SW 1271 (cell line): ENCODE measurements at regions not wholly inside any gene's neighbourhood (a gene's known extent, or its start where the extent isn't known, plus 50 kb on each side); places are given as distances from the start of the nearest gene placed in this dataset.
"Not testable (repeated sequence)": the region's sequence is repeated elsewhere in the genome, so short reads cannot be mapped to it uniquely, and the experiment has no call there.

Experiments
- DNase-seq, 2 experiments: peaks; one replicate each; lab custom pipeline; 2025; lab: John Stamatoyannopoulos, UW

- no peak for DNase-seq
Measured at GRCh38 chr5:120150770-120151169, 313.3 kb upstream of the PRR16 start.

GRCh38 chr5:120151181-120151580, 312.9 kb upstream of the PRR16 start:
- DNase-seq, result peak in 1 of 2 experiments; percentile 20

GRCh38 chr5:120151825-120152224, 312.3 kb upstream of the PRR16 start:
- DNase-seq, result no peak

- DNase-seq, result peak in 1 of 2 experiments; percentile 43
Measured at GRCh38 chr5:120152472-120152871, 311.6 kb upstream of the PRR16 start.

GRCh38 chr5:120152931-120153330, 311.2 kb upstream of the PRR16 start:
- no peak for DNase-seq

- DNase-seq, result no peak
Measured at GRCh38 chr5:120153551-120153950, 310.5 kb upstream of the PRR16 start.

- DNase-seq, result no peak
Measured at GRCh38 chr5:120155873-120156272, 308.2 kb upstream of the PRR16 start.

GRCh38 chr5:120158211-120158610, 305.9 kb upstream of the PRR16 start:
- no peak for DNase-seq

- DNase-seq, result no peak
Measured at GRCh38 chr5:120159155-120159554, 304.9 kb upstream of the PRR16 start.

GRCh38 chr5:120160124-120160895, 303.8 kb upstream of the PRR16 start:
- no peak for DNase-seq

- DNase-seq, result no peak
Measured at GRCh38 chr5:120162321-120162720, 301.8 kb upstream of the PRR16 start.

- no peak for DNase-seq
Measured at GRCh38 chr5:120164037-120164436, 300.1 kb upstream of the PRR16 start.

- DNase-seq, result no peak
Measured at GRCh38 chr5:120164986-120165385, 299.1 kb upstream of the PRR16 start.

GRCh38 chr5:120173125-120173524, 291.0 kb upstream of the PRR16 start:
- no peak for DNase-seq

- no peak for DNase-seq
Measured at GRCh38 chr5:120174089-120174488, 290.0 kb upstream of the PRR16 start.

- DNase-seq, result not testable (repeated sequence)
Measured at GRCh38 chr5:120181238-120181637, 282.9 kb upstream of the PRR16 start.

GRCh38 chr5:120194650-120195049, 269.4 kb upstream of the PRR16 start:
- not testable (repeated sequence) for DNase-seq

- DNase-seq, result no peak
Measured at GRCh38 chr5:120199559-120199958, 264.5 kb upstream of the PRR16 start.

GRCh38 chr5:120207129-120207528, 257.0 kb upstream of the PRR16 start:
- no peak for DNase-seq

- DNase-seq, result no peak
Measured at GRCh38 chr5:120217001-120217400, 247.1 kb upstream of the PRR16 start.

GRCh38 chr5:120219988-120220387, 244.1 kb upstream of the PRR16 start:
- DNase-seq, result no peak

- DNase-seq, result no peak
Measured at GRCh38 chr5:120225524-120225923, 238.6 kb upstream of the PRR16 start.

- DNase-seq, result no peak
Measured at GRCh38 chr5:120228262-120229031, 235.7 kb upstream of the PRR16 start.
